IMR-90 (cell line): ENCODE measurements at regions not wholly inside any gene's neighbourhood (a gene's known extent, or its start where the extent isn't known, plus 50 kb on each side); places are given as distances from the start of the nearest gene placed in this dataset.

Experiments used
- ATAC-seq: fragments of 200-7000 bp; cut with Tn5 transposase; 2 replicates; pipeline ENCODE4 v1.9.1; 2020; ENCODE audit warnings: low read depth, mild to moderate bottlenecking, moderate library complexity
- BruUV-seq: library from RNA; stranded (reverse); fragments of 400-500 nt; replicated peaks from 2 replicates; lab custom pipeline; 2021; lab: Mats Ljungman, UMichigan
- CTCF ChIA-PET: fragments of 300-600 bp; formaldehyde crosslinking; extraction: SDS; loops from one replicate; lab custom pipeline; 2021; ENCODE audit warnings: antibody characterized with exemption; lab: Yijun Ruan, JAX
- POLR2A ChIA-PET: fragments of 300-600 bp; sonication (Branson Sonifier 250); formaldehyde crosslinking; loops from one replicate; lab custom pipeline; 2022; ENCODE audit warnings: antibody characterized with exemption; ENCODE audit not compliant: unreplicated experiment; lab: Charles Lee
- DNase-seq: peaks from one replicate; pipeline ENCODE4 v3.0.0; 2013
- H2AFZ ChIP-seq: replicated peaks from 2 replicates; pipeline ENCODE3; 2013; ENCODE audit warnings: low read length, mild to moderate bottlenecking; ENCODE audit not compliant: poor library complexity
- H2AK5ac ChIP-seq: 2 replicates; pipeline ENCODE4 v1.6.1; 2013; ENCODE audit warnings: low read depth, low read length, inconsistent platforms
- H2AK9ac ChIP-seq: replicated peaks from 2 replicates; pipeline ENCODE3; 2013; ENCODE audit warnings: mild to moderate bottlenecking, low read depth, low read length, moderate library complexity; ENCODE audit not compliant: poor library complexity
- H2BK120ac ChIP-seq: 2 replicates; pipeline ENCODE4 v1.6.1; 2013; ENCODE audit warnings: low read depth, low read length, inconsistent platforms
- H2BK15ac ChIP-seq: 3 replicates; pipeline ENCODE4 v1.6.1; 2013; ENCODE audit warnings: low read depth, low read length, inconsistent platforms
- H2BK20ac ChIP-seq: 2 replicates; pipeline ENCODE4 v1.6.1; 2013; ENCODE audit warnings: low read depth, mild to moderate bottlenecking, inconsistent platforms, low read length, moderate library complexity
- H2BK5ac ChIP-seq: 2 replicates; pipeline ENCODE4 v1.6.1; 2013; ENCODE audit warnings: mild to moderate bottlenecking, low read depth, low read length, inconsistent platforms; ENCODE audit not compliant: poor library complexity, severe bottlenecking
- H3K14ac ChIP-seq: replicated peaks from 2 replicates; pipeline ENCODE4 v1.6.1; 2013; ENCODE audit warnings: low read depth, low read length, inconsistent platforms
- H3K18ac ChIP-seq: 2 replicates; pipeline ENCODE4 v1.6.1; 2013; ENCODE audit warnings: low read depth, low read length, control low read depth
- H3K23ac ChIP-seq: 2 replicates; pipeline ENCODE4 v1.6.1; 2013; ENCODE audit warnings: low read depth, low read length, inconsistent platforms
- H3K27ac ChIP-seq: 2 replicates; pipeline ENCODE4 v1.5.1; 2013; ENCODE audit warnings: mild to moderate bottlenecking, control low read depth, low read length; ENCODE audit not compliant: insufficient read depth
- H3K27me3 ChIP-seq: 2 replicates; pipeline ENCODE4 v1.6.1; 2013; ENCODE audit warnings: low read length; ENCODE audit not compliant: control insufficient read depth, insufficient read depth
- H3K36me3 ChIP-seq: 2 replicates; pipeline ENCODE4 v1.6.1; 2013; ENCODE audit warnings: low read length, mixed read lengths; ENCODE audit not compliant: control insufficient read depth, insufficient read depth
- H3K4ac ChIP-seq: 2 replicates; pipeline ENCODE4 v1.6.1; 2013; ENCODE audit warnings: low read depth, low read length, inconsistent platforms
- H3K4me1 ChIP-seq: 2 replicates; pipeline ENCODE4 v1.6.1; 2013; ENCODE audit warnings: low read length, mixed read lengths; ENCODE audit not compliant: control insufficient read depth, insufficient read depth
- H3K4me2 ChIP-seq: 2 replicates; pipeline ENCODE4 v1.6.1; 2013; ENCODE audit warnings: low read depth, mild to moderate bottlenecking, control low read depth, low read length, moderate library complexity
- H3K4me3 ChIP-seq: 2 replicates; pipeline ENCODE4 v1.5.1; 2013; ENCODE audit warnings: low read depth, mild to moderate bottlenecking, control low read depth, low read length, moderate library complexity; ENCODE audit not compliant: insufficient read depth
- H3K56ac ChIP-seq: 2 replicates; pipeline ENCODE4 v1.6.1; 2013; ENCODE audit warnings: low read length, inconsistent platforms; ENCODE audit not compliant: insufficient read depth; ENCODE audit errors: extremely low read depth
- H3K79me1 ChIP-seq, 2 experiments: 2 replicates each; pipeline ENCODE4 v1.6.1; 2013; ENCODE audit warnings: low read length in 2 of 2, inconsistent platforms in 1 of 2, low read depth in 1 of 2
- H3K9ac ChIP-seq: 2 replicates; pipeline ENCODE4 v1.6.1; 2013; ENCODE audit warnings: low read depth, low read length, control low read depth
- H3K9me1 ChIP-seq: 2 replicates; pipeline ENCODE4 v1.6.1; 2013; ENCODE audit warnings: low read length, inconsistent platforms; ENCODE audit not compliant: insufficient read depth
- H3K9me3 ChIP-seq: 2 replicates; pipeline ENCODE4 v1.6.1; 2013; ENCODE audit warnings: low read length; ENCODE audit not compliant: control insufficient read depth, insufficient read depth
- H4K20me1 ChIP-seq: 2 replicates; pipeline ENCODE4 v1.6.1; 2013; ENCODE audit warnings: low read length, inconsistent platforms; ENCODE audit not compliant: insufficient read depth
- H4K5ac ChIP-seq: 2 replicates; pipeline ENCODE4 v1.6.1; 2013; ENCODE audit warnings: mild to moderate bottlenecking, low read depth, low read length, control low read depth
- H4K8ac ChIP-seq, 2 experiments: 2 replicates each; pipeline ENCODE4 v1.6.1; 2013; ENCODE audit warnings: low read depth in 2 of 2, low read length in 2 of 2, control low read depth in 1 of 2, inconsistent platforms in 1 of 2
- H4K91ac ChIP-seq: 2 replicates; pipeline ENCODE4 v1.6.1; 2013; ENCODE audit warnings: low read depth, low read length, inconsistent platforms; ENCODE audit not compliant: insufficient read depth
- BHLHE40 ChIP-seq: fragments of 150-350 bp; IDR thresholded peaks from 2 replicates; pipeline ENCODE4 v1.6.1; 2016; ENCODE audit warnings: mild to moderate bottlenecking, low read depth, low read length
- CEBPB ChIP-seq: IDR thresholded peaks from 2 replicates; pipeline ENCODE4 v1.6.1; 2012; ENCODE audit warnings: low read depth, low read length, improper control_type of control experiment
- CHD1 ChIP-seq: IDR thresholded peaks from 2 replicates; pipeline ENCODE4 v1.6.1; 2012; ENCODE audit warnings: low read depth, low read length, improper control_type of control experiment
- FOS ChIP-seq: fragments of 150-350 bp; IDR thresholded peaks from 2 replicates; pipeline ENCODE4 v1.6.1; 2016; ENCODE audit warnings: low read depth, low read length
- MAFK ChIP-seq: IDR thresholded peaks from 2 replicates; pipeline ENCODE4 v1.6.1; 2012; ENCODE audit warnings: low read depth, low read length, improper control_type of control experiment
- MAZ ChIP-seq: IDR thresholded peaks from 2 replicates; pipeline ENCODE4 v1.6.1; 2012; ENCODE audit warnings: low read depth, mild to moderate bottlenecking, low read length, improper control_type of control experiment, moderate library complexity, borderline replicate concordance
- MXI1 ChIP-seq: IDR thresholded peaks from 2 replicates; pipeline ENCODE4 v1.6.1; 2012; ENCODE audit warnings: low read depth, mild to moderate bottlenecking, low read length, moderate library complexity, borderline replicate concordance
- NFE2L2 ChIP-seq: fragments of 150-350 bp; IDR thresholded peaks from 2 replicates; pipeline ENCODE4 v1.6.1; 2016; ENCODE audit warnings: low read depth, mild to moderate bottlenecking, low read length
- POLR2A ChIP-seq: IDR thresholded peaks from 2 replicates; pipeline ENCODE4 v1.6.1; 2012; ENCODE audit warnings: mild to moderate bottlenecking, low read depth, low read length
- RAD21 ChIP-seq: IDR thresholded peaks from 2 replicates; pipeline ENCODE4 v1.6.1; 2012; ENCODE audit warnings: low read length, improper control_type of control experiment
- RCOR1 ChIP-seq: IDR thresholded peaks from 2 replicates; pipeline ENCODE4 v1.6.1; 2012; ENCODE audit warnings: mild to moderate bottlenecking, low read length, improper control_type of control experiment; ENCODE audit not compliant: insufficient replicate concordance
- RFX5 ChIP-seq: IDR thresholded peaks from 2 replicates; pipeline ENCODE4 v1.8.0; 2012; ENCODE audit warnings: low read depth, mild to moderate bottlenecking, low read length, moderate library complexity
- SMC3 ChIP-seq: fragments of 150-350 bp; IDR thresholded peaks from 2 replicates; pipeline ENCODE4 v1.6.1; 2016; ENCODE audit warnings: low read depth, mild to moderate bottlenecking, antibody characterized with exemption, low read length, moderate library complexity
- dilution Hi-C: fragments of 300-500 bp; cut with HindIII; formaldehyde crosslinking; loops from one replicate; pipeline ENCODE4 v1.14.3; 2018; ENCODE audit warnings: low sequenced_read_pairs; ENCODE audit not compliant: unreplicated experiment
- in situ Hi-C: fragments of 300-500 bp; cut with MboI; formaldehyde crosslinking; loops from 3 replicates; pipeline ENCODE4 v1.14.3; 2019; ENCODE audit warnings: low sequenced_read_pairs, inconsistent platforms, mixed read lengths
- intact Hi-C: fragments of 100-400 bp; cut with micrococcal nuclease; formaldehyde crosslinking; loops from 2 replicates; pipeline ENCODE4 v1.10.0; 2022
- TF ChIP-seq, protein P1 (sequence below): conservative IDR thresholded peaks from 2 replicates; pipeline ENCODE4 v1.5.1; 2012; ENCODE audit warnings: mild to moderate bottlenecking, low read depth, low read length, improper control_type of control experiment
- TF ChIP-seq, protein P2 (sequence below): fragments of 150-350 bp; IDR thresholded peaks from 2 replicates; pipeline ENCODE4 v1.6.1; 2016; ENCODE audit warnings: low read depth, mild to moderate bottlenecking, low read length, moderate library complexity, borderline replicate concordance

DNA sequence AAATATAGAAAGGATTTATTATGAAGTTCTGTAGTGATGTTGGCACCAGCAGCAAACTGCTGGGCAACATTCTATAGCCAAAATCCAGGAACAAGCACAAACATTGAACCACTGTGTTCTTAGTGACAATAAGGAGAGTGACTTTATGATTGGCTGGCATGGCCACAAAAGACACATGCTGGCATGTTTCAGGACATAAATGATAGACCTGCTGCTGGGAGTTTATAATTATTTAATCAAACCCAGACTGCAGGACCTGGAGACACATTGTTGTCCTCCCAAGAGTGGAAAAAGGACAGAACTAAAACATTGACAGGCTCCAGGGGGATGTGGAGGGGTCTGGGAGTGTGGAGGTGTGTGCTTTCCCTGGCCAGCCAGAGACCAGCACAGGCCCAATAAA, 255.3 kb upstream of the LRTM1 start:
- ATAC-seq (no peak), DNase-seq (no peak)
- H3K36me3 ChIP-seq: no peaks in the 10 kb centered on the region
- H2AK5ac ChIP-seq: peak overlapping the region; percentile 60
- peak overlapping the region; percentile 91 for H3K4ac ChIP-seq
- no TSS peak for BruUV-seq
- peak overlapping the region; percentile 55; the same call in 1 of the 2 replicates for H3K18ac ChIP-seq
- ChIA-PET POLR2A (no interaction called here), CTCF (no interaction called here)
- no peak overlapping the region for H3K9ac ChIP-seq
- H3K27ac ChIP-seq: no peak overlapping the region; the same call in 1 of the 2 replicates
- peaks cover 0 to 3% of the 10 kb centered on the region in 2 experiments; a peak in 1 of 4 replicates for H3K79me1 ChIP-seq
- no peaks in the 10 kb centered on the region for H4K20me1 ChIP-seq
- peak overlapping the region; percentile 45 for H2BK120ac ChIP-seq
- H2BK20ac ChIP-seq: peak overlapping the region; percentile 23
- peak overlapping the region; percentile 18 for H2BK5ac ChIP-seq
- H3K9me1 ChIP-seq: peaks cover 7% of the 10 kb centered on the region
- H4K91ac ChIP-seq: peak overlapping the region; percentile 79
- TF ChIP-seq FOS (no peak), RFX5 (no peak), MXI1 (no peak), BHLHE40 (no peak), CHD1 (no peak), CEBPB (no peak), NFE2L2 (no peak), MAFK (no peak), MAZ (no peak), SMC3 (no peak), RAD21 (no peak), RCOR1 (no peak), POLR2A (no peak)
- TF ChIP-seq, protein P1, sequence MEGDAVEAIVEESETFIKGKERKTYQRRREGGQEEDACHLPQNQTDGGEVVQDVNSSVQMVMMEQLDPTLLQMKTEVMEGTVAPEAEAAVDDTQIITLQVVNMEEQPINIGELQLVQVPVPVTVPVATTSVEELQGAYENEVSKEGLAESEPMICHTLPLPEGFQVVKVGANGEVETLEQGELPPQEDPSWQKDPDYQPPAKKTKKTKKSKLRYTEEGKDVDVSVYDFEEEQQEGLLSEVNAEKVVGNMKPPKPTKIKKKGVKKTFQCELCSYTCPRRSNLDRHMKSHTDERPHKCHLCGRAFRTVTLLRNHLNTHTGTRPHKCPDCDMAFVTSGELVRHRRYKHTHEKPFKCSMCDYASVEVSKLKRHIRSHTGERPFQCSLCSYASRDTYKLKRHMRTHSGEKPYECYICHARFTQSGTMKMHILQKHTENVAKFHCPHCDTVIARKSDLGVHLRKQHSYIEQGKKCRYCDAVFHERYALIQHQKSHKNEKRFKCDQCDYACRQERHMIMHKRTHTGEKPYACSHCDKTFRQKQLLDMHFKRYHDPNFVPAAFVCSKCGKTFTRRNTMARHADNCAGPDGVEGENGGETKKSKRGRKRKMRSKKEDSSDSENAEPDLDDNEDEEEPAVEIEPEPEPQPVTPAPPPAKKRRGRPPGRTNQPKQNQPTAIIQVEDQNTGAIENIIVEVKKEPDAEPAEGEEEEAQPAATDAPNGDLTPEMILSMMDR: no peak
- TF ChIP-seq, protein P2, sequence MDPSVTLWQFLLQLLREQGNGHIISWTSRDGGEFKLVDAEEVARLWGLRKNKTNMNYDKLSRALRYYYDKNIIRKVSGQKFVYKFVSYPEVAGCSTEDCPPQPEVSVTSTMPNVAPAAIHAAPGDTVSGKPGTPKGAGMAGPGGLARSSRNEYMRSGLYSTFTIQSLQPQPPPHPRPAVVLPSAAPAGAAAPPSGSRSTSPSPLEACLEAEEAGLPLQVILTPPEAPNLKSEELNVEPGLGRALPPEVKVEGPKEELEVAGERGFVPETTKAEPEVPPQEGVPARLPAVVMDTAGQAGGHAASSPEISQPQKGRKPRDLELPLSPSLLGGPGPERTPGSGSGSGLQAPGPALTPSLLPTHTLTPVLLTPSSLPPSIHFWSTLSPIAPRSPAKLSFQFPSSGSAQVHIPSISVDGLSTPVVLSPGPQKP: no peak
- peak overlapping the region; percentile 73; the same call in 1 of the 2 replicates for H4K5ac ChIP-seq
- intact Hi-C loops (loop anchor here (5.0 kb wide), 1 partner anchor 231 kb away; no protein-coding TSS in a partner anchor), dilution Hi-C loops (no loop called here), in situ Hi-C loops (no loop called here)
- H2AK9ac ChIP-seq: no peak overlapping the region
- no peaks in the 10 kb centered on the region for H3K9me3 ChIP-seq
- no peak overlapping the region for H3K4me2 ChIP-seq
- no peak overlapping the region for H3K4me3 ChIP-seq
- peak overlapping the region; percentile 67 to 76 for H4K8ac ChIP-seq
- H3K27me3 ChIP-seq: no peaks in the 10 kb centered on the region
- 0 out of 2 replicates have a peak overlapping the region, but pooled peaks have one; percentile 79 for H3K14ac ChIP-seq
- no peak overlapping the region for H2AFZ ChIP-seq
- H3K56ac ChIP-seq: no peak overlapping the region
- H3K23ac ChIP-seq: 0 out of 2 replicates have a peak overlapping the region, but pooled peaks have one; percentile 20
- H3K4me1 ChIP-seq: peaks cover 4% of the 10 kb centered on the region; the same call in 1 of the 2 replicates
- peak overlapping the region; percentile 87 for H2BK15ac ChIP-seq
